GM12878 (cell line): ENCODE measurements at regions not wholly inside any gene's neighbourhood (a gene's known extent, or its start where the extent isn't known, plus 50 kb on each side); places are given as distances from the start of the nearest gene placed in this dataset.

Experiments used
- ATAC-seq: fragments of 200-7000 bp; cut with Tn5 transposase; 3 replicates; pipeline ENCODE4 v1.9.1; 2020; ENCODE audit warnings: mild to moderate bottlenecking, moderate library complexity
- BruUV-seq: library from RNA; stranded (reverse); fragments of 400-500 nt; replicated peaks from 2 replicates; lab custom pipeline; 2021; lab: Mats Ljungman, UMichigan
- CTCF ChIA-PET: fragments of 300-600 bp; sonication (Branson Sonifier 250); formaldehyde crosslinking; extraction: SDS; loops from one replicate; lab custom pipeline; 2021; ENCODE audit warnings: inconsistent platforms; lab: Yijun Ruan, JAX
- POLR2A ChIA-PET: fragments of 350-600 bp; formaldehyde crosslinking; extraction: SDS; loops from one replicate; lab custom pipeline; 2021; ENCODE audit warnings: inconsistent platforms; lab: Charles Lee
- RAD21 ChIA-PET: fragments of 300-600 bp; sonication (Branson Sonifier 250); formaldehyde crosslinking; loops from one replicate; lab custom pipeline; 2023; ENCODE audit warnings: antibody characterized with exemption; ENCODE audit not compliant: unreplicated experiment; lab: Charles Lee
- SMC1A ChIA-PET: fragments of 300-600 bp; sonication (Branson Sonifier 250); formaldehyde crosslinking; loops from one replicate; lab custom pipeline; 2023; ENCODE audit not compliant: unreplicated experiment, uncharacterized antibody; lab: Charles Lee
- DNase-seq: peaks from one replicate; pipeline ENCODE4 v3.0.0-alpha.2; 2011; ENCODE audit warnings: low read depth, low spot score
- FAIRE-seq: peaks from 3 replicates; lab custom pipeline; 2011; peaks lifted over from hg19 to GRCh38; lab: Jason Lieb, UNC
- H2AFZ ChIP-seq: 2 replicates; pipeline ENCODE4 v1.6.0; 2011; ENCODE audit warnings: low read depth, low read length, control low read depth; ENCODE audit not compliant: control insufficient read depth
- H3K27ac ChIP-seq: 2 replicates; pipeline ENCODE4 v1.5.1; 2011; ENCODE audit warnings: control low read depth; ENCODE audit not compliant: control insufficient read depth, insufficient read depth
- H3K27me3 ChIP-seq, 2 experiments: replicated peaks in 1 of 2; 2 replicates each; pipeline versions ENCODE4 v1.6.0 to v1.6.1; 2011; ENCODE audit warnings: low read length in 1 of 2; ENCODE audit not compliant: control insufficient read depth in 2 of 2, insufficient read depth in 2 of 2
- H3K36me3 ChIP-seq, 2 experiments: 2 replicates each; pipeline ENCODE4 v1.5.1; 2011; ENCODE audit warnings: low read length in 1 of 2; ENCODE audit not compliant: control insufficient read depth in 2 of 2, insufficient read depth in 2 of 2
- H3K4me1 ChIP-seq: 2 replicates; pipeline ENCODE4 v1.6.1; 2011; ENCODE audit warnings: mild to moderate bottlenecking, low read length, moderate library complexity, mixed read lengths; ENCODE audit not compliant: control insufficient read depth, insufficient read depth
- H3K4me2 ChIP-seq: 2 replicates; pipeline ENCODE4 v1.6.0; 2011; ENCODE audit warnings: control low read depth; ENCODE audit not compliant: control insufficient read depth, insufficient read depth
- H3K4me3 ChIP-seq: fragments of 200-600 bp; sonication (generic); 2 replicates; pipeline ENCODE4 v1.5.1; 2016
- H3K79me2 ChIP-seq: 2 replicates; pipeline ENCODE4 v1.6.0; 2011; ENCODE audit warnings: low read length; ENCODE audit not compliant: control insufficient read depth, insufficient read depth
- H3K9ac ChIP-seq: 2 replicates; pipeline ENCODE4 v1.8.0; 2011; ENCODE audit warnings: low read length, control low read depth, mixed read lengths; ENCODE audit not compliant: control insufficient read depth, insufficient read depth
- H3K9me3 ChIP-seq: replicated peaks from 3 replicates; pipeline ENCODE4 v1.5.1; 2011; ENCODE audit warnings: mild to moderate bottlenecking, low read length; ENCODE audit not compliant: control insufficient read depth, insufficient read depth
- H4K20me1 ChIP-seq: 2 replicates; pipeline ENCODE4 v1.6.0; 2011; ENCODE audit not compliant: control insufficient read depth, insufficient read depth
- HDGF ChIP-seq: fragments of 450-650 bp; IDR thresholded peaks from 2 replicates; pipeline ENCODE4 v1.6.1; 2016; ENCODE audit warnings: antibody characterized with exemption
- KDM1A ChIP-seq: fragments of 200-600 bp; sonication (generic); IDR thresholded peaks from 2 replicates; pipeline ENCODE4 v1.6.1; 2016; ENCODE audit warnings: borderline replicate concordance
- NBN ChIP-seq: fragments of 450-650 bp; IDR thresholded peaks from 2 replicates; pipeline ENCODE4 v1.6.1; 2016
- POLR2A ChIP-seq: IDR thresholded peaks from 2 replicates; pipeline ENCODE4 v1.6.1; 2011; ENCODE audit warnings: low read depth, mild to moderate bottlenecking, low read length
- TCF3 ChIP-seq: IDR thresholded peaks from 2 replicates; pipeline ENCODE4 v1.6.1; 2012; ENCODE audit warnings: low read depth, mild to moderate bottlenecking, low read length, borderline replicate concordance; ENCODE audit not compliant: insufficient read depth
- WRNIP1 ChIP-seq: IDR thresholded peaks from 2 replicates; pipeline ENCODE4 v1.6.1; 2011; ENCODE audit warnings: low read depth, low read length, improper control_type of control experiment, borderline replicate concordance
- ZNF207 ChIP-seq: fragments of 450-650 bp; IDR thresholded peaks from 2 replicates; pipeline ENCODE4 v1.6.1; 2014; ENCODE audit warnings: antibody characterized with exemption, mild to moderate bottlenecking, borderline replicate concordance
- WGBS: methylation state at CpG from one replicate; pipeline ENCODE4 v1.1.6; 2016; ENCODE audit warnings: low lambda C conversion rate; ENCODE audit not compliant: insufficient replicate concordance, insufficient coverage; ENCODE audit errors: missing lambda C conversion rate; 5-methylcytosine and 5-hydroxymethylcytosine counted together
- in situ Hi-C: fragments of 300-500 bp; cut with MboI; formaldehyde crosslinking; loops from 9 replicates; pipeline ENCODE4 v1.14.3; 2018; ENCODE audit warnings: mixed read lengths
- intact Hi-C: fragments of 100-400 bp; cut with micrococcal nuclease; formaldehyde crosslinking; loops from one replicate; pipeline ENCODE4 v1.14.2; 2022; ENCODE audit not compliant: unreplicated experiment
- TF ChIP-seq, protein P1 (sequence below): IDR thresholded peaks from 2 replicates; pipeline ENCODE4 v1.6.1; 2011; ENCODE audit warnings: mild to moderate bottlenecking, low read depth, low read length, moderate library complexity; ENCODE audit not compliant: insufficient replicate concordance
- TF ChIP-seq, protein P2 (sequence below): fragments of 450-650 bp; IDR thresholded peaks from 2 replicates; pipeline ENCODE4 v1.6.1; 2014; ENCODE audit warnings: mild to moderate bottlenecking
- TF ChIP-seq, protein P3 (sequence below): fragments of 450-650 bp; conservative IDR thresholded peaks from 2 replicates; pipeline ENCODE4 v1.6.1; 2017; ENCODE audit warnings: mild to moderate bottlenecking, moderate library complexity

GRCh38 chr12:30395190-30395589 is 300.5 kb downstream of the IPO8 start:
- ATAC-seq (no peak), FAIRE-seq (no peak)
- ChIA-PET SMC1A (no interaction called here), POLR2A (no interaction called here), CTCF (no interaction called here)
- Histone ChIP-seq H3K9me3 (no peaks in the 10 kb centered on the region), H2AFZ (no peak overlapping the region), H4K20me1 (no peaks in the 10 kb centered on the region), H3K9ac (no peak overlapping the region), H3K27ac (no peak overlapping the region), H3K36me3 (no peaks in the 10 kb centered on the region)
- WGBS = 0% methylated on average over 3 of the region's 3 CpGs
- intact Hi-C loops = no loop called here
- TF ChIP-seq, protein P1, sequence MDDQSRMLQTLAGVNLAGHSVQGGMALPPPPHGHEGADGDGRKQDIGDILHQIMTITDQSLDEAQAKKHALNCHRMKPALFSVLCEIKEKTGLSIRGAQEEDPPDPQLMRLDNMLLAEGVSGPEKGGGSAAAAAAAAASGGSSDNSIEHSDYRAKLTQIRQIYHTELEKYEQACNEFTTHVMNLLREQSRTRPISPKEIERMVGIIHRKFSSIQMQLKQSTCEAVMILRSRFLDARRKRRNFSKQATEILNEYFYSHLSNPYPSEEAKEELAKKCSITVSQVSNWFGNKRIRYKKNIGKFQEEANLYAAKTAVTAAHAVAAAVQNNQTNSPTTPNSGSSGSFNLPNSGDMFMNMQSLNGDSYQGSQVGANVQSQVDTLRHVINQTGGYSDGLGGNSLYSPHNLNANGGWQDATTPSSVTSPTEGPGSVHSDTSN = no peak
- TF ChIP-seq WRNIP1 (no peak), TCF3 (no peak)
- TF ChIP-seq, protein P2, sequence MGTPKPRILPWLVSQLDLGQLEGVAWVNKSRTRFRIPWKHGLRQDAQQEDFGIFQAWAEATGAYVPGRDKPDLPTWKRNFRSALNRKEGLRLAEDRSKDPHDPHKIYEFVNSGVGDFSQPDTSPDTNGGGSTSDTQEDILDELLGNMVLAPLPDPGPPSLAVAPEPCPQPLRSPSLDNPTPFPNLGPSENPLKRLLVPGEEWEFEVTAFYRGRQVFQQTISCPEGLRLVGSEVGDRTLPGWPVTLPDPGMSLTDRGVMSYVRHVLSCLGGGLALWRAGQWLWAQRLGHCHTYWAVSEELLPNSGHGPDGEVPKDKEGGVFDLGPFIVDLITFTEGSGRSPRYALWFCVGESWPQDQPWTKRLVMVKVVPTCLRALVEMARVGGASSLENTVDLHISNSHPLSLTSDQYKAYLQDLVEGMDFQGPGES = no peak
- TF ChIP-seq, all 136 proteins: peak for 0
- no peak for DNase-seq
- no peak overlapping the region for H3K4me3 ChIP-seq
- H3K27me3 ChIP-seq = no peaks in the 10 kb centered on the region
- no peak overlapping the region for H3K4me2 ChIP-seq
- BruUV-seq = no TSS peak
- in situ Hi-C loops = no loop called here
- H3K79me2 ChIP-seq = no peaks in the 10 kb centered on the region
- RAD21 ChIA-PET = no interaction called here
- no peaks in the 10 kb centered on the region for H3K4me1 ChIP-seq

GRCh38 chr12:30391766-30392366 is 303.8 kb downstream of the IPO8 start:
- intact Hi-C loops = no loop called here
- Histone ChIP-seq H3K36me3 (no peaks in the 10 kb centered on the region), H3K27ac (no peak overlapping the region), H2AFZ (no peak overlapping the region), H3K79me2 (no peaks in the 10 kb centered on the region), H3K9ac (no peak overlapping the region), H3K4me2 (no peak overlapping the region), H3K4me3 (no peak overlapping the region), H3K4me1 (no peaks in the 10 kb centered on the region), H4K20me1 (no peaks in the 10 kb centered on the region), H3K9me3 (no peaks in the 10 kb centered on the region), H3K27me3 (no peaks in the 10 kb centered on the region)
- no peak for TF ChIP-seq HDGF
- TF ChIP-seq KDM1A = no peak
- TF ChIP-seq ZNF207 = no peak
- TF ChIP-seq, protein P3, sequence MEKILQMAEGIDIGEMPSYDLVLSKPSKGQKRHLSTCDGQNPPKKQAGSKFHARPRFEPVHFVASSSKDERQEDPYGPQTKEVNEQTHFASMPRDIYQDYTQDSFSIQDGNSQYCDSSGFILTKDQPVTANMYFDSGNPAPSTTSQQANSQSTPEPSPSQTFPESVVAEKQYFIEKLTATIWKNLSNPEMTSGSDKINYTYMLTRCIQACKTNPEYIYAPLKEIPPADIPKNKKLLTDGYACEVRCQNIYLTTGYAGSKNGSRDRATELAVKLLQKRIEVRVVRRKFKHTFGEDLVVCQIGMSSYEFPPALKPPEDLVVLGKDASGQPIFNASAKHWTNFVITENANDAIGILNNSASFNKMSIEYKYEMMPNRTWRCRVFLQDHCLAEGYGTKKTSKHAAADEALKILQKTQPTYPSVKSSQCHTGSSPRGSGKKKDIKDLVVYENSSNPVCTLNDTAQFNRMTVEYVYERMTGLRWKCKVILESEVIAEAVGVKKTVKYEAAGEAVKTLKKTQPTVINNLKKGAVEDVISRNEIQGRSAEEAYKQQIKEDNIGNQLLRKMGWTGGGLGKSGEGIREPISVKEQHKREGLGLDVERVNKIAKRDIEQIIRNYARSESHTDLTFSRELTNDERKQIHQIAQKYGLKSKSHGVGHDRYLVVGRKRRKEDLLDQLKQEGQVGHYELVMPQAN = no peak
- TF ChIP-seq NBN = no peak
- no peak for TF ChIP-seq POLR2A
- POLR2A ChIA-PET = no interaction called here
- DNase-seq (no peak), ATAC-seq (no peak), FAIRE-seq (no peak)
- RAD21 ChIA-PET = no interaction called here
- BruUV-seq = no TSS peak
- WGBS = 9% methylated on average over 5 of the region's 5 CpGs
- SMC1A ChIA-PET = no interaction called here
- in situ Hi-C loops = no loop called here
- CTCF ChIA-PET = no interaction called here
